ENCODE measurements at regions not wholly inside any gene's neighbourhood (a gene's known extent, or its start where the extent isn't known, plus 50 kb on each side); places are given as distances from the start of the nearest gene placed in this dataset.

DNA sequence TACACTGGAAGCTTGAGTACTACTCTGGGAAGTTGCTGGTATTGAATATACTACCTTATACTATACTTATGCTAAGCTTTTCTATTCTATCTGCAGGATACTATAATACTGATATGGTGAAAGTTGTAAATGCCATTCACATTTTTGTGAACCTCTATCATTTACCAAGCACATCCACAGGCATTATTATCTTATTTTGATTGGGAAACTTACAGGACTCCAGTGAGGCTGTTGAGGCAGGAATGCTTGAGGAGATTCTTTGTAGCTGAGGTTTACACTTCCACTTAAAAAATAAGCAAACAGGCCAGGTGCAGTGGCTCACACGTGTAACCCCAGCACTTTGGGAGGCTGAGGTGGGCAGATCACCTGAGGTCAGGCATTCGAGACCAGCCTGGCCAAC is 442.9 kb downstream of the QKI start:
- no peak for TF ChIP-seq POLR2AphosphoS5 (IDR thresholded peaks at IDR 0.05)
- TF ChIP-seq, protein P1, sequence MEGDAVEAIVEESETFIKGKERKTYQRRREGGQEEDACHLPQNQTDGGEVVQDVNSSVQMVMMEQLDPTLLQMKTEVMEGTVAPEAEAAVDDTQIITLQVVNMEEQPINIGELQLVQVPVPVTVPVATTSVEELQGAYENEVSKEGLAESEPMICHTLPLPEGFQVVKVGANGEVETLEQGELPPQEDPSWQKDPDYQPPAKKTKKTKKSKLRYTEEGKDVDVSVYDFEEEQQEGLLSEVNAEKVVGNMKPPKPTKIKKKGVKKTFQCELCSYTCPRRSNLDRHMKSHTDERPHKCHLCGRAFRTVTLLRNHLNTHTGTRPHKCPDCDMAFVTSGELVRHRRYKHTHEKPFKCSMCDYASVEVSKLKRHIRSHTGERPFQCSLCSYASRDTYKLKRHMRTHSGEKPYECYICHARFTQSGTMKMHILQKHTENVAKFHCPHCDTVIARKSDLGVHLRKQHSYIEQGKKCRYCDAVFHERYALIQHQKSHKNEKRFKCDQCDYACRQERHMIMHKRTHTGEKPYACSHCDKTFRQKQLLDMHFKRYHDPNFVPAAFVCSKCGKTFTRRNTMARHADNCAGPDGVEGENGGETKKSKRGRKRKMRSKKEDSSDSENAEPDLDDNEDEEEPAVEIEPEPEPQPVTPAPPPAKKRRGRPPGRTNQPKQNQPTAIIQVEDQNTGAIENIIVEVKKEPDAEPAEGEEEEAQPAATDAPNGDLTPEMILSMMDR (IDR thresholded peaks at IDR 0.05) = no peak
- no peak for TF ChIP-seq POLR2A (IDR thresholded peaks at IDR 0.05)
